T-helper 1 cell treated with Interleukin-12 subunit alpha and Interleukin-12 subunit beta and Interleukin-4 antibody, amounts not matched to agents 30 μg/mL and 1 μg/mL, for 36 hours (primary cell): ENCODE measurements at regions not wholly inside any gene's neighbourhood (a gene's known extent, or its start where the extent isn't known, plus 50 kb on each side); places are given as distances from the start of the nearest gene placed in this dataset.

Experiments
- H3K27ac Mint-ChIP-seq: one replicate; pipeline ENCODE4 v1.8.0; 2021; ENCODE audit warnings: mild to moderate bottlenecking, mixed read lengths
- H3K27me3 Mint-ChIP-seq: one replicate; pipeline ENCODE4 v1.8.0; 2021; ENCODE audit warnings: low read depth, mixed read lengths
- H3K36me3 Mint-ChIP-seq: one replicate; pipeline ENCODE4 v1.8.0; 2021; ENCODE audit warnings: low read depth, mixed read lengths
- H3K4me1 Mint-ChIP-seq: one replicate; pipeline ENCODE4 v1.8.0; 2021; ENCODE audit warnings: low read depth, mixed read lengths
- H3K4me3 Mint-ChIP-seq: one replicate; pipeline ENCODE4 v1.8.0; 2021; ENCODE audit warnings: mild to moderate bottlenecking, moderate library complexity, mixed read lengths
- H3K9me3 Mint-ChIP-seq: one replicate; pipeline ENCODE4 v1.8.0; 2021; ENCODE audit warnings: mixed read lengths

- Mint-ChIP-seq H3K36me3 (peaks cover 5% of the 10 kb centered on the region), H3K27ac (no peak overlapping the region), H3K4me3 (no peak overlapping the region), H3K27me3 (peaks cover 30% of the 10 kb centered on the region), H3K9me3 (no peaks in the 10 kb centered on the region), H3K4me1 (peaks cover 8% of the 10 kb centered on the region)
These were observed 74.3 kb upstream of the PCGF5 start for GRCh38 chr10:91146146-91146545.

GRCh38 chr10:91149550-91149949 is 70.9 kb upstream of the PCGF5 start:
- H3K36me3 Mint-ChIP-seq: peaks cover 3% of the 10 kb centered on the region
- H3K9me3 Mint-ChIP-seq: no peaks in the 10 kb centered on the region
- no peak overlapping the region for H3K27ac Mint-ChIP-seq
- peaks cover 33% of the 10 kb centered on the region for H3K27me3 Mint-ChIP-seq
- H3K4me3 Mint-ChIP-seq: no peak overlapping the region
- H3K4me1 Mint-ChIP-seq: no peaks in the 10 kb centered on the region

- Mint-ChIP-seq H3K36me3 (peaks cover 3% of the 10 kb centered on the region), H3K27ac (no peak overlapping the region), H3K9me3 (no peaks in the 10 kb centered on the region), H3K4me1 (no peaks in the 10 kb centered on the region), H3K27me3 (peaks cover 27% of the 10 kb centered on the region), H3K4me3 (no peak overlapping the region)
These were observed 69.8 kb upstream of the PCGF5 start for GRCh38 chr10:91150631-91151030.

- no peaks in the 10 kb centered on the region for H3K4me1 Mint-ChIP-seq
- H3K4me3 Mint-ChIP-seq: no peak overlapping the region
- H3K9me3 Mint-ChIP-seq: no peaks in the 10 kb centered on the region
- no peak overlapping the region for H3K27ac Mint-ChIP-seq
- H3K27me3 Mint-ChIP-seq: peaks cover 13% of the 10 kb centered on the region
- H3K36me3 Mint-ChIP-seq: peaks cover 4% of the 10 kb centered on the region
These were observed 67.0 kb upstream of the PCGF5 start for GRCh38 chr10:91153508-91153907.

- Mint-ChIP-seq H3K4me3 (no peak overlapping the region), H3K27me3 (peaks cover 6% of the 10 kb centered on the region), H3K27ac (no peak overlapping the region), H3K36me3 (peaks cover 3% of the 10 kb centered on the region), H3K4me1 (no peaks in the 10 kb centered on the region), H3K9me3 (no peaks in the 10 kb centered on the region)
These were observed 65.6 kb upstream of the PCGF5 start for GRCh38 chr10:91154842-91155241.

GRCh38 chr10:91156196-91156595 is 64.3 kb upstream of the PCGF5 start:
- H3K27me3 Mint-ChIP-seq: peaks cover 11% of the 10 kb centered on the region
- no peaks in the 10 kb centered on the region for H3K4me1 Mint-ChIP-seq
- H3K9me3 Mint-ChIP-seq: no peaks in the 10 kb centered on the region
- no peak overlapping the region for H3K4me3 Mint-ChIP-seq
- H3K27ac Mint-ChIP-seq: no peak overlapping the region
- peaks cover 1% of the 10 kb centered on the region for H3K36me3 Mint-ChIP-seq

- H3K36me3 Mint-ChIP-seq: peaks cover 4% of the 10 kb centered on the region
- no peak overlapping the region for H3K4me3 Mint-ChIP-seq
- H3K9me3 Mint-ChIP-seq: no peaks in the 10 kb centered on the region
- H3K27me3 Mint-ChIP-seq: peaks cover 14% of the 10 kb centered on the region
- H3K27ac Mint-ChIP-seq: no peak overlapping the region
- H3K4me1 Mint-ChIP-seq: peaks cover 11% of the 10 kb centered on the region
These were observed 61.1 kb upstream of the PCGF5 start for GRCh38 chr10:91159254-91159783.

GRCh38 chr10:91162050-91162494 is 58.4 kb upstream of the PCGF5 start:
- Mint-ChIP-seq H3K36me3 (peaks cover 4% of the 10 kb centered on the region), H3K4me3 (peak overlapping the region; percentile 84), H3K27ac (peak overlapping the region; percentile 71), H3K27me3 (peaks cover 14% of the 10 kb centered on the region), H3K9me3 (no peaks in the 10 kb centered on the region), H3K4me1 (peaks cover 18% of the 10 kb centered on the region)

GRCh38 chr10:91162495-91163268 is 57.8 kb upstream of the PCGF5 start:
- H3K27me3 Mint-ChIP-seq: peaks cover 14% of the 10 kb centered on the region
- H3K9me3 Mint-ChIP-seq: no peaks in the 10 kb centered on the region
- H3K4me3 Mint-ChIP-seq: peak overlapping the region; percentile 84
- peaks cover 4% of the 10 kb centered on the region for H3K36me3 Mint-ChIP-seq
- peaks cover 21% of the 10 kb centered on the region for H3K4me1 Mint-ChIP-seq
- peak overlapping the region; percentile 71 for H3K27ac Mint-ChIP-seq

GRCh38 chr10:91163269-91163868 is 57.1 kb upstream of the PCGF5 start:
- Mint-ChIP-seq H3K36me3 (peaks cover 3% of the 10 kb centered on the region), H3K4me3 (peak overlapping the region; percentile 88), H3K9me3 (no peaks in the 10 kb centered on the region), H3K4me1 (peaks cover 21% of the 10 kb centered on the region), H3K27me3 (peaks cover 14% of the 10 kb centered on the region), H3K27ac (peak overlapping the region; percentile 85)

- Mint-ChIP-seq H3K27me3 (peaks cover 14% of the 10 kb centered on the region), H3K27ac (peak overlapping the region; percentile 85), H3K9me3 (no peaks in the 10 kb centered on the region), H3K36me3 (peaks cover 3% of the 10 kb centered on the region), H3K4me3 (peak overlapping the region; percentile 88), H3K4me1 (peaks cover 21% of the 10 kb centered on the region)
These were observed 56.5 kb upstream of the PCGF5 start for GRCh38 chr10:91163869-91164474.

GRCh38 chr10:91164520-91165065 is 55.9 kb upstream of the PCGF5 start:
- peaks cover 3% of the 10 kb centered on the region for H3K36me3 Mint-ChIP-seq
- peaks cover 21% of the 10 kb centered on the region for H3K4me1 Mint-ChIP-seq
- peak overlapping the region; percentile 88 for H3K4me3 Mint-ChIP-seq
- H3K27ac Mint-ChIP-seq: no peak overlapping the region
- H3K9me3 Mint-ChIP-seq: peaks cover under 1% of the 10 kb centered on the region
- H3K27me3 Mint-ChIP-seq: peaks cover 14% of the 10 kb centered on the region

- Mint-ChIP-seq H3K9me3 (peaks cover 9% of the 10 kb centered on the region), H3K36me3 (peaks cover 16% of the 10 kb centered on the region), H3K4me3 (no peak overlapping the region), H3K27ac (no peak overlapping the region), H3K27me3 (peaks cover 5% of the 10 kb centered on the region), H3K4me1 (peaks cover 22% of the 10 kb centered on the region)
These were observed 53.1 kb upstream of the PCGF5 start for GRCh38 chr10:91167406-91167805.

- Mint-ChIP-seq H3K27me3 (no peaks in the 10 kb centered on the region), H3K27ac (no peak overlapping the region), H3K4me1 (peaks cover 16% of the 10 kb centered on the region), H3K9me3 (peaks cover 9% of the 10 kb centered on the region), H3K36me3 (peaks cover 15% of the 10 kb centered on the region), H3K4me3 (no peak overlapping the region)
These were observed 50.0 kb upstream of the PCGF5 start for GRCh38 chr10:91170418-91170817.
